Keratinocyte (primary cell): ENCODE measurements at regions not wholly inside any gene's neighbourhood (a gene's known extent, or its start where the extent isn't known, plus 50 kb on each side); places are given as distances from the start of the nearest gene placed in this dataset.

Source experiments
- DNase-seq: peaks from one replicate; pipeline ENCODE4 v3.0.0-alpha.2; 2011; ENCODE audit warnings: low read depth, missing footprints, low spot score
- FAIRE-seq: peaks from 2 replicates; lab custom pipeline; 2011; peaks lifted over from hg19 to GRCh38; lab: Jason Lieb, UNC
- H2AFZ ChIP-seq: 2 replicates; pipeline ENCODE4 v1.6.0; 2012; ENCODE audit warnings: low read length, control low read depth, inconsistent platforms; ENCODE audit not compliant: control insufficient read depth
- H3K27ac ChIP-seq: 2 replicates; pipeline ENCODE4 v1.5.1; 2011; ENCODE audit warnings: low read length; ENCODE audit not compliant: control insufficient read depth, insufficient read depth
- H3K27me3 ChIP-seq: 3 replicates; pipeline ENCODE4 v1.6.0; 2011; ENCODE audit warnings: low read length; ENCODE audit not compliant: control insufficient read depth, insufficient read depth; ENCODE audit errors: extremely low read depth
- H3K36me3 ChIP-seq, 2 experiments: 2 replicates in 1 of 2; 3 replicates in 1 of 2; pipeline ENCODE4 v1.5.1; 2011; ENCODE audit warnings: low read length in 2 of 2, mild to moderate bottlenecking in 1 of 2; ENCODE audit not compliant: control insufficient read depth in 2 of 2, insufficient read depth in 2 of 2; ENCODE audit errors: extremely low read depth in 1 of 2
- H3K4me1 ChIP-seq: 3 replicates; pipeline ENCODE4 v1.5.1; 2011; ENCODE audit warnings: low read length; ENCODE audit not compliant: control insufficient read depth, insufficient read depth; ENCODE audit errors: extremely low read depth
- H3K4me2 ChIP-seq: 3 replicates; pipeline ENCODE4 v1.6.0; 2011; ENCODE audit warnings: low read depth, low read length; ENCODE audit not compliant: control insufficient read depth, insufficient read depth; ENCODE audit errors: extremely low read depth
- H3K4me3 ChIP-seq, 3 experiments: fragments of 200-600 bp in 1 of 3; sonication (generic) in 1 of 3; 2 replicates in 2 of 3; 3 replicates in 1 of 3; pipeline ENCODE4 v1.5.1; 2011 to 2016; ENCODE audit warnings: low read length in 3 of 3, mild to moderate bottlenecking in 3 of 3, control low read depth in 2 of 3, inconsistent platforms in 1 of 3, low read depth in 1 of 3, mixed read lengths in 1 of 3, mixed run types in 1 of 3, moderate library complexity in 1 of 3; ENCODE audit not compliant: control insufficient read depth in 2 of 3, insufficient read depth in 2 of 3; ENCODE audit errors: extremely low read depth in 1 of 3
- H3K79me2 ChIP-seq: 2 replicates; pipeline ENCODE4 v1.6.0; 2012; ENCODE audit warnings: low read length; ENCODE audit not compliant: control insufficient read depth, insufficient read depth
- H3K9ac ChIP-seq: 3 replicates; pipeline ENCODE4 v1.6.0; 2011; ENCODE audit warnings: low read length; ENCODE audit not compliant: control insufficient read depth, insufficient read depth; ENCODE audit errors: extremely low read depth
- H3K9me1 ChIP-seq: 3 replicates; pipeline ENCODE4 v1.6.0; 2011; ENCODE audit warnings: low read length; ENCODE audit not compliant: control insufficient read depth, insufficient read depth; ENCODE audit errors: extremely low read depth
- H3K9me3 ChIP-seq: 2 replicates; pipeline ENCODE4 v1.5.1; 2012; ENCODE audit warnings: low read depth, low read length; ENCODE audit not compliant: control insufficient read depth
- H4K20me1 ChIP-seq: 3 replicates; pipeline ENCODE4 v1.6.0; 2011; ENCODE audit warnings: low read length; ENCODE audit not compliant: control insufficient read depth, insufficient read depth; ENCODE audit errors: extremely low read depth
- EZH2 ChIP-seq: IDR thresholded peaks from one replicate; pipeline ENCODE4 v1.6.1; 2012; ENCODE audit warnings: inconsistent platforms, mild to moderate bottlenecking, low read length, moderate library complexity
- dilution Hi-C: fragments of 300-500 bp; cut with MboI; formaldehyde crosslinking; loops from one replicate; pipeline ENCODE4 v1.7.0; 2020; ENCODE audit warnings: low sequenced_read_pairs; ENCODE audit not compliant: extremely low pct_ligation_motif_present
- TF ChIP-seq, protein P1 (sequence below), 3 experiments: IDR thresholded peaks in 1 of 3; conservative IDR thresholded peaks in 1 of 3; optimal IDR thresholded peaks in 1 of 3; 2 replicates in 2 of 3; 3 replicates in 1 of 3; pipeline versions ENCODE3 to v1.5.1; 2011; ENCODE audit warnings: low read length in 3 of 3, mild to moderate bottlenecking in 3 of 3, moderate library complexity in 2 of 3, control low read depth in 1 of 3, inconsistent platforms in 1 of 3; ENCODE audit not compliant: insufficient read depth in 2 of 3; ENCODE audit errors: extremely low read depth in 1 of 3

DNA sequence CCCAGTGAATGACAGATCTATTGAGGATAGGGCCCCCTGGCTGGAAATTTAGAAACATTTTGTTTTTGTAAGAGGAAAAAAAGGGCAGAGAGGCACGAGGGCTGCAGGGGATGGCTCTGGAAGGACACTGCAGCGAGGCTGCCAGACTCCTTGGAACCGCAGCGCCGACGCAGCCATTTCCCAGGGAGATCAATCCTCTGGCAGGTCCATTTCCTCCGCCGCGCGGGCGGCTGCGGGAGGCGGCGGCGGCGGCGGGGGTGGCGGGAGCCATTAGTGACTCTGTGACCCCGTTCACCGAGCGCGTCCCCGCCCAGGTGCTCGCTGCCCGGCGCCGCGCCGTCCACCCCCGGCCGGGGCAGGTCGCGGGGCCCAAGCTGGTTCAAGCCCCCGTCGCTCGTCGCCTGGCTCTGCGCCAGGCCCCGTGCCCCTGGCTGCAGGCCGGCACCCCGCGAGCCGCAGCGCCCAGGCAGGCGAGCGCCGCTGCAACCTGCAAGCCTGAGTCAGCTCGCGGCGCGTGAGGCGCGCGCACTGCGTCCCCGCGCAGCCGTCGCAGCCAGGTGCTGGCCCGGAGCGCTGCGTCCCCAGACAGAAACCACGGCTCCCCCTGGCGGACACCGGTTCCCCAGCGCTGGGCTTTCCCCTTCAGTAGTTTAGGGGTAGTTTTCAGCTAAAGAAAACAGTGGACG is 192.6 kb downstream of the KATNAL1 start:
- no peak for DNase-seq
- Histone ChIP-seq H2AFZ (peak overlapping the region; percentile 70), H3K9ac (peak overlapping the region; percentile 68)

DNA sequence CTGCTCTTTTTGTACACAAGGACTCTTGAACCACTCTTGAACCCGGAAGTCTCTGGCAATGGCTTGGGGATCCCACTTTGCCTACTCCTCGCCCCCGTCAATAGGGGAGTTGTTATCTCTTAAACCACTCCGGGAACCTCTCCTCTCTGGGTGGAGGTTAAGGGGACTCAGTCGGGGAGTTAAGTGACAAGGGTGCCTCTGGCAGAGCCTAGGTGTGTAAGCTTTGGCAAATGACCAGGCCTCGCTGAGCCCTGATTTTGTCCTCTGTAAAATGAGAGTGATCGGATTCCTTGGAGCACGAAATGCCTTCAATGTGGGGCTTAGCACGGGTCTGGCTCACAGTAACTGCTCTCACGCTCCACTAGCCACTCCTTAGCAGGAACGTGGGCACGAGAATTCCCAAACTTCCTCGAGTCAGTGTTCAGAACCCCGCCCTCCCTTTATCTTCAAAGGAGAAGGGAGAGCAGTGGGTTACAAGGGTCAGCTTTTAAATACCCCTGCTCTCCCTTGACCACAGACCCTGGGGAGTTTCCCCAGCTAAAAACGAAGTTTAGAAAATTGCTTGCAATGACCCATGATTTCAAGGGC is 193.3 kb downstream of the KATNAL1 start:
- dilution Hi-C loops = no loop called here
- H3K27me3 ChIP-seq = no peaks in the 10 kb centered on the region
- no peak for FAIRE-seq

More for the DNA sequence above, 192.6 kb downstream of the KATNAL1 start:
- Histone ChIP-seq H3K4me3 (peak overlapping the region; percentile 22 to 58 (median 56)), H3K4me1 (peaks cover 32% of the 10 kb centered on the region), H4K20me1 (no peaks in the 10 kb centered on the region), H3K27ac (no peak overlapping the region), H3K27me3 (no peaks in the 10 kb centered on the region), H3K79me2 (no peaks in the 10 kb centered on the region), H3K4me2 (peak overlapping the region; percentile 62), H3K9me3 (no peaks in the 10 kb centered on the region), H3K36me3 (no peaks in the 10 kb centered on the region), H3K9me1 (no peaks in the 10 kb centered on the region)
- no peak for FAIRE-seq
- TF ChIP-seq, protein P1, sequence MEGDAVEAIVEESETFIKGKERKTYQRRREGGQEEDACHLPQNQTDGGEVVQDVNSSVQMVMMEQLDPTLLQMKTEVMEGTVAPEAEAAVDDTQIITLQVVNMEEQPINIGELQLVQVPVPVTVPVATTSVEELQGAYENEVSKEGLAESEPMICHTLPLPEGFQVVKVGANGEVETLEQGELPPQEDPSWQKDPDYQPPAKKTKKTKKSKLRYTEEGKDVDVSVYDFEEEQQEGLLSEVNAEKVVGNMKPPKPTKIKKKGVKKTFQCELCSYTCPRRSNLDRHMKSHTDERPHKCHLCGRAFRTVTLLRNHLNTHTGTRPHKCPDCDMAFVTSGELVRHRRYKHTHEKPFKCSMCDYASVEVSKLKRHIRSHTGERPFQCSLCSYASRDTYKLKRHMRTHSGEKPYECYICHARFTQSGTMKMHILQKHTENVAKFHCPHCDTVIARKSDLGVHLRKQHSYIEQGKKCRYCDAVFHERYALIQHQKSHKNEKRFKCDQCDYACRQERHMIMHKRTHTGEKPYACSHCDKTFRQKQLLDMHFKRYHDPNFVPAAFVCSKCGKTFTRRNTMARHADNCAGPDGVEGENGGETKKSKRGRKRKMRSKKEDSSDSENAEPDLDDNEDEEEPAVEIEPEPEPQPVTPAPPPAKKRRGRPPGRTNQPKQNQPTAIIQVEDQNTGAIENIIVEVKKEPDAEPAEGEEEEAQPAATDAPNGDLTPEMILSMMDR (optimal IDR thresholded peaks at IDR 0.05 in 1 of 3, IDR thresholded peaks at IDR 0.05 in 1 of 3, conservative IDR thresholded peaks at IDR 0.05 in 1 of 3; ENCODE audit: extremely low read depth in 1 of 3, insufficient read depth in 2 of 3, low read length in 3 of 3) = peak in 2 of 3 experiments; percentile 86 to 92
- no peak for TF ChIP-seq EZH2
- dilution Hi-C loops = no loop called here

More for the DNA sequence above, 193.3 kb downstream of the KATNAL1 start:
- peak overlapping the region in 2 of 3 experiments; percentile 56 to 58 for H3K4me3 ChIP-seq
- TF ChIP-seq, protein P1 (optimal IDR thresholded peaks at IDR 0.05 in 1 of 3, IDR thresholded peaks at IDR 0.05 in 1 of 3, conservative IDR thresholded peaks at IDR 0.05 in 1 of 3; ENCODE audit: extremely low read depth in 1 of 3, insufficient read depth in 2 of 3, low read length in 3 of 3) = no peak
- no peak for TF ChIP-seq EZH2
- no peaks in the 10 kb centered on the region for H3K9me1 ChIP-seq
- H2AFZ ChIP-seq = peak overlapping the region; percentile 70
- H4K20me1 ChIP-seq = no peaks in the 10 kb centered on the region
- H3K27ac ChIP-seq = no peak overlapping the region
- no peaks in the 10 kb centered on the region for H3K79me2 ChIP-seq
- peak overlapping the region; percentile 68 for H3K9ac ChIP-seq
- H3K4me1 ChIP-seq = peaks cover 30% of the 10 kb centered on the region
- no peaks in the 10 kb centered on the region for H3K9me3 ChIP-seq
- H3K4me2 ChIP-seq = peak overlapping the region; percentile 62
- no peaks in the 10 kb centered on the region for H3K36me3 ChIP-seq
- DNase-seq = no peak
